Mesothelial cell of epicardium (in vitro differentiated cells): ENCODE measurements at regions not wholly inside any gene's neighbourhood (a gene's known extent, or its start where the extent isn't known, plus 50 kb on each side); places are given as distances from the start of the nearest gene placed in this dataset.

ENCODE experiments used
- DNase-seq, 2 experiments: peaks; one replicate each; pipeline ENCODE4 v3.0.0; 2021; ENCODE audit warnings: low spot score in 2 of 2; ENCODE audit not compliant: unreplicated experiment in 2 of 2
- H3K27ac Mint-ChIP-seq: 2 replicates; pipeline ENCODE4 v1.8.0; 2021; ENCODE audit warnings: mixed read lengths
- H3K27me3 Mint-ChIP-seq: 2 replicates; pipeline ENCODE4 v1.8.0; 2021; ENCODE audit warnings: low read depth, mixed read lengths
- H3K36me3 Mint-ChIP-seq: 2 replicates; pipeline ENCODE4 v1.8.0; 2021; ENCODE audit warnings: mixed read lengths
- H3K4me1 Mint-ChIP-seq: 2 replicates; pipeline ENCODE4 v1.8.0; 2021; ENCODE audit warnings: mixed read lengths
- H3K4me3 Mint-ChIP-seq: 2 replicates; pipeline ENCODE4 v1.8.0; 2021; ENCODE audit warnings: mild to moderate bottlenecking, moderate library complexity, mixed read lengths
- H3K9me3 Mint-ChIP-seq: 2 replicates; pipeline ENCODE4 v1.8.0; 2021; ENCODE audit warnings: mixed read lengths
- TF ChIP-seq, protein P1 (sequence below): fragments of 200-600 bp; sonication (generic); IDR thresholded peaks from one replicate; pipeline ENCODE4 v1.5.0; 2021; ENCODE audit warnings: antibody characterized with exemption; ENCODE audit not compliant: unreplicated experiment

DNA sequence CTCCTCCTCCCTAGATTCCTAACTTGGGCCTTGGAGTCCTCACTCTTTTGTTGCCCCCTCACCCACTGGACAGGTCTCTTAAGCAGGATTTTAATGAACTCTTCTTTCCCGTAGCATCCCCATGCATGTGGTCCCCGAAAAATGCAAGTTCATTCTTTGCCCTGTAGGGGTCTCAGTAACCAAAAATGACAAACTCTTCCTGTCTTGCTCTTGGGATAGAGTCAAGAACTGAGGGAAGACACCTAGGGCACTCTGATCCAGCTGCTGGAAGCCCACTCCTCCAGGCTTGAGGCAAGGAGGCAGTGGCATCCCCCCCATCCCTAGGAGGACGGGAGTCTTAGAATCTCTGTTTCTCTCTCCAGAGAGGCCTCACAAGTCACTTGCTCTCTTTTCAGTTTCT lies 987.0 kb downstream of the DIAPH3 start:
- H3K4me3 Mint-ChIP-seq, result no peak overlapping the region
- DNase-seq, result no peak
- no peak overlapping the region for H3K27ac Mint-ChIP-seq
- no peaks in the 10 kb centered on the region for H3K36me3 Mint-ChIP-seq
- peaks cover 3% of the 10 kb centered on the region for H3K4me1 Mint-ChIP-seq
- no peaks in the 10 kb centered on the region for H3K27me3 Mint-ChIP-seq
- TF ChIP-seq, protein P1, sequence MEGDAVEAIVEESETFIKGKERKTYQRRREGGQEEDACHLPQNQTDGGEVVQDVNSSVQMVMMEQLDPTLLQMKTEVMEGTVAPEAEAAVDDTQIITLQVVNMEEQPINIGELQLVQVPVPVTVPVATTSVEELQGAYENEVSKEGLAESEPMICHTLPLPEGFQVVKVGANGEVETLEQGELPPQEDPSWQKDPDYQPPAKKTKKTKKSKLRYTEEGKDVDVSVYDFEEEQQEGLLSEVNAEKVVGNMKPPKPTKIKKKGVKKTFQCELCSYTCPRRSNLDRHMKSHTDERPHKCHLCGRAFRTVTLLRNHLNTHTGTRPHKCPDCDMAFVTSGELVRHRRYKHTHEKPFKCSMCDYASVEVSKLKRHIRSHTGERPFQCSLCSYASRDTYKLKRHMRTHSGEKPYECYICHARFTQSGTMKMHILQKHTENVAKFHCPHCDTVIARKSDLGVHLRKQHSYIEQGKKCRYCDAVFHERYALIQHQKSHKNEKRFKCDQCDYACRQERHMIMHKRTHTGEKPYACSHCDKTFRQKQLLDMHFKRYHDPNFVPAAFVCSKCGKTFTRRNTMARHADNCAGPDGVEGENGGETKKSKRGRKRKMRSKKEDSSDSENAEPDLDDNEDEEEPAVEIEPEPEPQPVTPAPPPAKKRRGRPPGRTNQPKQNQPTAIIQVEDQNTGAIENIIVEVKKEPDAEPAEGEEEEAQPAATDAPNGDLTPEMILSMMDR, result peak; percentile 45
- H3K9me3 Mint-ChIP-seq, result peaks cover 6% of the 10 kb centered on the region

DNA sequence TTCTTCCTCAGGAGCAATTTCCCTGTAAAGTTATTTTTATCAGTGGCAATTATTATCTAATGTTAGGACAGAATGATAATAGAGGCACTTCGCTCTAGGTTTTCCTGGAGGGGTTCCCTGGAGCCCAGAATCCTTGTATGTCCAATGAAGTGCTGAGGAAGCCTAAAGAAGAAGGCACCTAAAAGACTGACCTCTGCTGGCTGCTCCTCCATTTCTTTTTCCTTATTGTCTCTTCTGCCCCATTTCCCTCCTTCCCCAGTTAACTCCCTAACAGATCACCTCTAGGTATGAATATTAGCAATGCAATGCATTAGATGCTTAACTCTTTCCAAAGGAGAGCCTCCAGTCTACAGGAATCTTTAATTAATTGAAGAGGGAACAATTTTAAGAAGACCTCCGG lies 985.4 kb downstream of the DIAPH3 start:
- TF ChIP-seq, protein P1, result no peak
- peaks cover 6% of the 10 kb centered on the region for H3K9me3 Mint-ChIP-seq
- H3K27me3 Mint-ChIP-seq, result no peaks in the 10 kb centered on the region
- H3K4me1 Mint-ChIP-seq, result peaks cover 7% of the 10 kb centered on the region
- no peak overlapping the region for H3K4me3 Mint-ChIP-seq
- no peaks in the 10 kb centered on the region for H3K36me3 Mint-ChIP-seq
- H3K27ac Mint-ChIP-seq, result no peak overlapping the region
- no peak for DNase-seq

DNA sequence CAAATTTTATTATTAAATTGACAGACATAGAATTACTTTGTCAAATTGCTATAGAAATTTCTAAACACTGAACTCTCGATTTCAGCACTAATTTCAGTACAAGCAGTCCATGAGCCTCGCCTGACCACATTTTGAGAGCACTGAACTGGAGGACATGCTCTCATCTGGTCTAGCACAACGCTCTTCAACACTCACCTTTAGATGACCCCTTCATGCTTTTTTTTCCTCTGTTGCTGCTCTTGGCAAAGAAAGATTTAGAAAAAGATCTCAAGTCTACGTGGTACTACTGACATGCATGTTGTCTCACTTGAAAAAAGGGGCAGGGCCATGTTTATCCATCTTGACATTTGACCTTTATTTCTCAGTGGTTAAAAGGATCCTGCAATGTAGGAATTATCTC lies 981.5 kb downstream of the DIAPH3 start:
- peak overlapping the region; percentile 0 for H3K27ac Mint-ChIP-seq
- H3K27me3 Mint-ChIP-seq, result no peaks in the 10 kb centered on the region
- no peak for DNase-seq
- peaks cover 4% of the 10 kb centered on the region for H3K9me3 Mint-ChIP-seq
- no peaks in the 10 kb centered on the region for H3K36me3 Mint-ChIP-seq
- peaks cover 7% of the 10 kb centered on the region for H3K4me1 Mint-ChIP-seq
- H3K4me3 Mint-ChIP-seq, result no peak overlapping the region
- TF ChIP-seq, protein P1, result no peak

DNA sequence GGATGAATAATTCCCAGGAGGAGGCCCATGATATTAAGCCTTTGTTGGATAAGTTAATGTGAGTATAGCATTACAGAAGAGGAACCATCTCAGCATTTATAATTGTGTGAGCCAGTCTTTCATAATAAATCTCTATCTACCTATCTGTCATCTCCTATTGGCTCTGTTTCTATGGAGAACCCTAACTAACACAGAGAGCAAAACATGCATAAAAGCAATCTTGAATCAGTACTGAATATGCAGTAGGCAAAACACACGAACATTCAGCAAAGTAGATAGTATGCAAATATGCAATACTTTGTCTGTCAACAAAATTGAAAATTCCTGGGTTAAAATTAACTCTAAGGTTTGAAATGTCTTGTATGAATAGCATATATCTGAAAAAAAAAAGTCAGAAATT lies 966.3 kb downstream of the DIAPH3 start:
- Mint-ChIP-seq H3K4me3 (no peak overlapping the region), H3K27ac (no peak overlapping the region), H3K27me3 (no peaks in the 10 kb centered on the region), H3K36me3 (no peaks in the 10 kb centered on the region), H3K9me3 (no peaks in the 10 kb centered on the region), H3K4me1 (peaks cover 29% of the 10 kb centered on the region)
- DNase-seq, result no peak
- TF ChIP-seq, protein P1, result no peak

DNA sequence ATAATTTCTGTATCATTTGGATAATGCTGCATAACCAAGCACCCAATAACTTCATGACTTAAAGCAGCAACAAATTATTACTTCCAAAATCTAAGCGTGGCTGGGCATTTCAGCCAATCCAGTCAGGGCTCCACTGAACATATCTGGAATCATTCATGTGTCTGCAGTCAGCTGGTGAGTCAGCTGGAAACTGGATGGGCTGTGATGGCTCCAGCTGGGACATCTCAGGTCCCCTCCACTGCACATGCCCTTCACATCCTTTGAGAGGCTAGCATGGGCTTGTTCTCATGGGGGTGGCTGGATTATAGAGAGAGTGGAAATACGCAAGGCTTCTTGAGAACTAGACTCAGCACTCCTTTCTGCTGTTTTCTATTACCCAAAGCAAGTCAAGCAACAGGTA lies 961.9 kb downstream of the DIAPH3 start:
- TF ChIP-seq, protein P1, result no peak
- Mint-ChIP-seq H3K27ac (no peak overlapping the region), H3K36me3 (peaks cover 6% of the 10 kb centered on the region), H3K27me3 (no peaks in the 10 kb centered on the region), H3K4me3 (no peak overlapping the region), H3K9me3 (peaks cover 13% of the 10 kb centered on the region), H3K4me1 (peaks cover 14% of the 10 kb centered on the region)
- DNase-seq, result no peak

DNA sequence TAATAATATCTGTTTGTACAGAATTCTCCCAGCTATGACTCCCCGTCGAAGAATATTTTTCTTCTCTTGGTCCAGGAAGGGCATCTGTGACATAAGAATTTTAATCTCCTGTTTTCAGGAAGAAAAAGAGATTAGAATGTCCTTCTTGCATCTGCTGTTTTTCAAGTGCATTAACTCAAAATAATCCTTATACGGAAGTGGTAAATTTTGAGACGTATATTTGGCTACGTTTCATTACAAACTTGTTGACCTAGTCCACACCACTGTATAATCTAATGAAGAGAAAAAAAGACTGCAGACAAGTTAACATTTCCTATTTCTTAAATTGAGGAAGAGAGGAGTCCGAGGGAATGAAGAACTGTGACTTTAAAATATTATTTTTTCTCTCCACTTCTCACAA lies 959.9 kb downstream of the DIAPH3 start:
- no peak overlapping the region for H3K27ac Mint-ChIP-seq
- H3K4me1 Mint-ChIP-seq, result peaks cover 30% of the 10 kb centered on the region
- H3K36me3 Mint-ChIP-seq, result peaks cover 6% of the 10 kb centered on the region
- peaks cover 13% of the 10 kb centered on the region for H3K9me3 Mint-ChIP-seq
- no peak overlapping the region for H3K4me3 Mint-ChIP-seq
- DNase-seq, result no peak
- H3K27me3 Mint-ChIP-seq, result no peaks in the 10 kb centered on the region
- TF ChIP-seq, protein P1, result no peak
